LNCaP clone FGC (cell line): ENCODE measurements at regions not wholly inside any gene's neighbourhood (a gene's known extent, or its start where the extent isn't known, plus 50 kb on each side); places are given as distances from the start of the nearest gene placed in this dataset.

Experiments used
- DNase-seq: peaks from one replicate; pipeline ENCODE4 v3.0.0-alpha.2; 2011; ENCODE audit warnings: low read depth
- H3K4me3 ChIP-seq: 2 replicates; pipeline ENCODE4 v1.5.1; 2011; ENCODE audit warnings: mild to moderate bottlenecking, low read depth, low read length, control low read depth
- TF ChIP-seq, protein P1 (sequence below): IDR thresholded peaks from 2 replicates; pipeline ENCODE4 v1.5.1; 2012; ENCODE audit warnings: mild to moderate bottlenecking; ENCODE audit not compliant: control insufficient read depth, insufficient read depth; ENCODE audit errors: extremely low read depth

- no peak overlapping the region for H3K4me3 ChIP-seq
- no peak for DNase-seq
- TF ChIP-seq, protein P1, sequence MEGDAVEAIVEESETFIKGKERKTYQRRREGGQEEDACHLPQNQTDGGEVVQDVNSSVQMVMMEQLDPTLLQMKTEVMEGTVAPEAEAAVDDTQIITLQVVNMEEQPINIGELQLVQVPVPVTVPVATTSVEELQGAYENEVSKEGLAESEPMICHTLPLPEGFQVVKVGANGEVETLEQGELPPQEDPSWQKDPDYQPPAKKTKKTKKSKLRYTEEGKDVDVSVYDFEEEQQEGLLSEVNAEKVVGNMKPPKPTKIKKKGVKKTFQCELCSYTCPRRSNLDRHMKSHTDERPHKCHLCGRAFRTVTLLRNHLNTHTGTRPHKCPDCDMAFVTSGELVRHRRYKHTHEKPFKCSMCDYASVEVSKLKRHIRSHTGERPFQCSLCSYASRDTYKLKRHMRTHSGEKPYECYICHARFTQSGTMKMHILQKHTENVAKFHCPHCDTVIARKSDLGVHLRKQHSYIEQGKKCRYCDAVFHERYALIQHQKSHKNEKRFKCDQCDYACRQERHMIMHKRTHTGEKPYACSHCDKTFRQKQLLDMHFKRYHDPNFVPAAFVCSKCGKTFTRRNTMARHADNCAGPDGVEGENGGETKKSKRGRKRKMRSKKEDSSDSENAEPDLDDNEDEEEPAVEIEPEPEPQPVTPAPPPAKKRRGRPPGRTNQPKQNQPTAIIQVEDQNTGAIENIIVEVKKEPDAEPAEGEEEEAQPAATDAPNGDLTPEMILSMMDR, result no peak
These were observed 154.6 kb upstream of the EEPD1 start for GRCh38 chr7:35998481-35998880.

GRCh38 chr7:36001546-36001945 lies 151.5 kb upstream of the EEPD1 start:
- TF ChIP-seq, protein P1, result no peak
- H3K4me3 ChIP-seq, result no peak overlapping the region
- no peak for DNase-seq

DNA sequence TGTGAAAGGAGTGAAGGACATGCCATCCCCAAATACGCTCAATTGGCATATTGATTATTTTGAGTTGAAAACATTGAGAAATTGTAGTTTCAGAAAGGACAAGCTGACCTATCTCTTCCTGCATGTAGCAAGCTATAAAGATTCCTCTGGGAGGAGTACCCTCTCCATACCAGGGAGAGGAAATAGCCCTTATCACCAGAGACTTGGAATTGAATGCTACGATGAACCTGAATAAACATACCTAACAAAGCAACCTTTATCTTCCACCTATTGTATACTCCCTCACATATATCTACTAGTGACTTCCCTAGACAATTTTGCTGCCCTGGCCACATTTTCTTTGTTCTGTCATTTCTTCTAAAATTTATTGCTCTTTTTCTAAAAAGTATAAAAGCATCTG lies 150.2 kb upstream of the EEPD1 start:
- H3K4me3 ChIP-seq, result no peak overlapping the region
- TF ChIP-seq, protein P1, result no peak
- DNase-seq, result no peak

DNA sequence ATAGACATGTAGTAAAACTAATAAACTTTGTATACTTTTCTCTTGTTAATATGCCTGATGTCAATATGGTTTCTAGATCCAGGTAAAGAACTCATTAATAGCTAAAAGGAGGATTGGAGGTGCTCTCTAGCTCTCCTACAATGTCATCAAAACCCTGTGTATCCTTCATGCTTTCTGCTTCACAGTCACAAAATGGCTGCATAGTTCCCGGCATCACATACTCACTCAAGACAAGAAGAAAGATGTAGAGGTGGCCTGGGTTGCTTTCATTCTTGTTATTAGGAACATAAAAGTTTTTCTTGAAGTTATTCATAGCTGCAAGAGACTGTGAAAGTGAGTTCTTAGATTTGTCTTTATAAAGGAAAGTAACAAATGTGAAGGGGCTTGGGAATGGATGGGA lies 149.7 kb upstream of the EEPD1 start:
- H3K4me3 ChIP-seq, result no peak overlapping the region
- DNase-seq, result no peak
- TF ChIP-seq, protein P1, result no peak

DNA sequence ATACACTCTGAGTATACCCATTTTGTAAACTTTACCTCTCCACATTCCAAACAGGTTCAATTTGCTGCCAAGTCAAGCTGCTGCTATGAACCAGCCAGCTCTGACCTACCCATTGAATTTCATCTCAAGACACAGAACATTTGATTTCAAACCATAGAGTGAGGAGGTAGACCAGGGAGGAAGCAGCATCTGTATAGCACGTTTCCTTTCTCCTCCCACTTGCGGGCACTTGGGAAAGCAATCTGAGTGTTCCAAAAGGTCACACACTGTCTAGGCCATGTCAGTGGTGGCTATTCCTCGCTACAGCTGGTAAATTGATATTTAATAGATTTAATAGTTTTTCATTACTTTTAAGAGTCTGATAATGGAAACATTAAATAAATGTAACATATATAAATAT lies 147.8 kb upstream of the EEPD1 start:
- TF ChIP-seq, protein P1, result no peak

GRCh38 chr7:36005876-36006275 lies 147.2 kb upstream of the EEPD1 start:
- H3K4me3 ChIP-seq, result no peak overlapping the region
- DNase-seq, result no peak
- TF ChIP-seq, protein P1, result no peak

More for the DNA sequence above, 147.8 kb upstream of the EEPD1 start:
- DNase-seq, result no peak
- H3K4me3 ChIP-seq, result no peak overlapping the region

GRCh38 chr7:36006636-36007229 lies 146.3 kb upstream of the EEPD1 start:
- H3K4me3 ChIP-seq, result no peak overlapping the region
- TF ChIP-seq, protein P1, result no peak
- no peak for DNase-seq
